CD1c-positive myeloid dendritic cell (primary cell): ENCODE measurements at regions not wholly inside any gene's neighbourhood (a gene's known extent, or its start where the extent isn't known, plus 50 kb on each side); places are given as distances from the start of the nearest gene placed in this dataset.
"Not testable (repeated sequence)": the region's sequence is repeated elsewhere in the genome, so short reads cannot be mapped to it uniquely, and the experiment has no call there.

Experiments used
- DNase-seq: peaks from one replicate; pipeline ENCODE4 v3.0.0-alpha.2; 2016; ENCODE audit errors: extremely low spot score

GRCh38 chr6:4677011-4677750 lies 99.0 kb upstream of the CDYL start:
- DNase-seq, result no peak

- no peak for DNase-seq
These were observed 100.2 kb upstream of the CDYL start for GRCh38 chr6:4676016-4676415.

- no peak for DNase-seq
These were observed 101.1 kb upstream of the CDYL start for GRCh38 chr6:4675121-4675520.

- DNase-seq, result no peak
These were observed 102.3 kb upstream of the CDYL start for GRCh38 chr6:4673861-4674260.

GRCh38 chr6:4672772-4673171 lies 103.4 kb upstream of the CDYL start:
- no peak for DNase-seq

GRCh38 chr6:4671587-4672115 lies 104.6 kb upstream of the CDYL start:
- no peak for DNase-seq

GRCh38 chr6:4670824-4671409 lies 105.3 kb upstream of the CDYL start:
- DNase-seq, result no peak

- DNase-seq, result no peak
These were observed 105.9 kb upstream of the CDYL start for GRCh38 chr6:4670290-4670689.

GRCh38 chr6:4668271-4669179 lies 107.7 kb upstream of the CDYL start:
- no peak for DNase-seq

- no peak for DNase-seq
These were observed 108.6 kb upstream of the CDYL start for GRCh38 chr6:4667591-4667990.

GRCh38 chr6:4666886-4667513 lies 109.2 kb upstream of the CDYL start:
- DNase-seq, result no peak

- DNase-seq, result no peak
These were observed 110.5 kb upstream of the CDYL start for GRCh38 chr6:4665489-4666417.

- no peak for DNase-seq
These were observed 111.3 kb upstream of the CDYL start for GRCh38 chr6:4664911-4665310.

GRCh38 chr6:4664117-4664626 lies 112.0 kb upstream of the CDYL start:
- no peak for DNase-seq

GRCh38 chr6:4662886-4663285 lies 113.3 kb upstream of the CDYL start:
- no peak for DNase-seq

GRCh38 chr6:4661391-4661790 lies 114.8 kb upstream of the CDYL start:
- no peak for DNase-seq

GRCh38 chr6:4660377-4661321 lies 115.6 kb upstream of the CDYL start:
- DNase-seq, result no peak

- not testable (repeated sequence) for DNase-seq
These were observed 116.5 kb upstream of the CDYL start for GRCh38 chr6:4659719-4660118.

GRCh38 chr6:4658486-4658885 lies 117.7 kb upstream of the CDYL start:
- no peak for DNase-seq
